ENCODE measurements at regions not wholly inside any gene's neighbourhood (a gene's known extent, or its start where the extent isn't known, plus 50 kb on each side); places are given as distances from the start of the nearest gene placed in this dataset.

DNA sequence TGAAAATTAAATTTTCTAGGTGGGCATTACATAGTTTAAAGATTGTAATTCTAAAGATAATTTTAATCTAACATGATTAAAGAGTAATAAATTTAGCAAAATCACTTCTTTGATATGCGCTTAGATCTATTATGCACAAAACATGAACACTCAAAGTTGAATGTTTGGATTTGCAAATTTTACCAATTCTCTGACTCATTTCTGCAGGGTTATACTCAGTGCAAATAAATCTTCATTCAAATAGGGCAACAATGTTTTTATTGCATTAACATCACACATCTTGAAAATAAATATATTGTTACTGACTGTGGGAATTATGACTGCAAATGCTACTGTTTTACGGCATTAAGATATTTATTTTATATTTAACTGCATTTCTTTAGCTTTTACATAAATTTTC, 110.7 kb downstream of the OGFRL1 start:
- no peaks in the 10 kb centered on the region for H3K23me2 ChIP-seq (ENCODE audit: insufficient read length, low read depth, low read length, poor library complexity, severe bottlenecking)

More for the DNA sequence above, 110.7 kb downstream of the OGFRL1 start:
- Mint-ChIP-seq H3K9me3 (no peaks in the 10 kb centered on the region), H3K4me1 (peaks cover 9 to 11% of the 10 kb centered on the region in 2 experiments), H3K27ac (no peak overlapping the region), H3K27me3 (ENCODE audit: low read depth) (no peaks in the 10 kb centered on the region), H3K36me3 (ENCODE audit: insufficient read depth in 1 of 3, low read depth in 3 of 3) (no peaks in the 10 kb centered on the region), H3K4me3 (no peak overlapping the region)
- TF ChIP-seq, protein P1, sequence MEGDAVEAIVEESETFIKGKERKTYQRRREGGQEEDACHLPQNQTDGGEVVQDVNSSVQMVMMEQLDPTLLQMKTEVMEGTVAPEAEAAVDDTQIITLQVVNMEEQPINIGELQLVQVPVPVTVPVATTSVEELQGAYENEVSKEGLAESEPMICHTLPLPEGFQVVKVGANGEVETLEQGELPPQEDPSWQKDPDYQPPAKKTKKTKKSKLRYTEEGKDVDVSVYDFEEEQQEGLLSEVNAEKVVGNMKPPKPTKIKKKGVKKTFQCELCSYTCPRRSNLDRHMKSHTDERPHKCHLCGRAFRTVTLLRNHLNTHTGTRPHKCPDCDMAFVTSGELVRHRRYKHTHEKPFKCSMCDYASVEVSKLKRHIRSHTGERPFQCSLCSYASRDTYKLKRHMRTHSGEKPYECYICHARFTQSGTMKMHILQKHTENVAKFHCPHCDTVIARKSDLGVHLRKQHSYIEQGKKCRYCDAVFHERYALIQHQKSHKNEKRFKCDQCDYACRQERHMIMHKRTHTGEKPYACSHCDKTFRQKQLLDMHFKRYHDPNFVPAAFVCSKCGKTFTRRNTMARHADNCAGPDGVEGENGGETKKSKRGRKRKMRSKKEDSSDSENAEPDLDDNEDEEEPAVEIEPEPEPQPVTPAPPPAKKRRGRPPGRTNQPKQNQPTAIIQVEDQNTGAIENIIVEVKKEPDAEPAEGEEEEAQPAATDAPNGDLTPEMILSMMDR (conservative IDR thresholded peaks at IDR 0.05) = no peak
- H3K18ac ChIP-seq (ENCODE audit: insufficient read length, low read depth, low read length) = no peak overlapping the region
- H3T11ph ChIP-seq (ENCODE audit: low read length) = no peak overlapping the region
- WGBS (ENCODE audit: extremely low coverage, insufficient read length, low lambda C conversion rate) = no CpG with 5 or more reads among the region's 2 CpGs
- no peak for DNase-seq
- no peaks in the 10 kb centered on the region for H3K9me3 ChIP-seq (ENCODE audit: control insufficient read depth, low read depth, low read length)
- H4K5ac ChIP-seq (ENCODE audit: insufficient read length, low read depth, low read length) = no peak overlapping the region
- no peak overlapping the region for H2AFZ ChIP-seq (ENCODE audit: low read length)
- H3K79me2 ChIP-seq (ENCODE audit: insufficient read depth, low read length) = no peaks in the 10 kb centered on the region
- no peak overlapping the region for H3K4ac ChIP-seq (ENCODE audit: low read depth, low read length)
- no peak overlapping the region for H2BK20ac ChIP-seq (ENCODE audit: low read depth, low read length, poor library complexity, severe bottlenecking)
- no peak overlapping the region for H3K23ac ChIP-seq (ENCODE audit: insufficient read length, low read depth, low read length)
- H4K20me1 ChIP-seq (ENCODE audit: control insufficient read depth, insufficient read depth, insufficient read length) = no peaks in the 10 kb centered on the region
- no peaks in the 10 kb centered on the region for H3K27me3 ChIP-seq (ENCODE audit: insufficient read depth, low read length)
- no peak overlapping the region for H3K27ac ChIP-seq (ENCODE audit: insufficient read length, low read depth, low read length)
- H3K14ac ChIP-seq (ENCODE audit: insufficient read depth, low read length) = no peak overlapping the region
- no peak overlapping the region for H3K9ac ChIP-seq (ENCODE audit: extremely low read depth, insufficient read length, low read length)
- H2BK120ac ChIP-seq (ENCODE audit: low read depth, low read length, poor library complexity, severe bottlenecking) = no peak overlapping the region
- no peak overlapping the region for H4K91ac ChIP-seq (ENCODE audit: insufficient read length, low read depth, low read length)
- H3K4me2 ChIP-seq (ENCODE audit: insufficient read depth, insufficient read length, low read length) = no peak overlapping the region
- no peak overlapping the region for H4K8ac ChIP-seq (replicated peaks; ENCODE audit: insufficient read length, low read depth, low read length)
- H3K56ac ChIP-seq (ENCODE audit: insufficient read length, low read depth, low read length) = no peak overlapping the region
- no peak overlapping the region for H2AK5ac ChIP-seq (ENCODE audit: insufficient read length, low read length)
- no peak overlapping the region for H2BK15ac ChIP-seq (ENCODE audit: low read depth, low read length)
- no peak overlapping the region for H2BK5ac ChIP-seq (ENCODE audit: insufficient read length, low read length)
- H3K4me1 ChIP-seq (ENCODE audit: insufficient read depth, low read length) = no peaks in the 10 kb centered on the region; the same call in 1 of the 2 replicates
- H3K79me1 ChIP-seq (ENCODE audit: insufficient read depth, low read depth, low read length, poor library complexity, severe bottlenecking) = no peaks in the 10 kb centered on the region
- H2BK12ac ChIP-seq (ENCODE audit: insufficient read length, low read depth, low read length) = no peak overlapping the region
